Ascending aorta (tissue), 2 donors: ENCODE measurements at regions not wholly inside any gene's neighbourhood (a gene's known extent, or its start where the extent isn't known, plus 50 kb on each side); places are given as distances from the start of the nearest gene placed in this dataset.

ENCODE experiments used
- DNase-seq, 2 donors: peaks; one replicate each; pipeline ENCODE4 v3.0.0-alpha.2; 2019; ENCODE audit warnings: low spot score in 2 of 2
- H3K27ac ChIP-seq, 2 donors: fragments of 200-600 bp; sonication (generic); one replicate each; pipeline ENCODE4 v1.5.1; 2016 to 2017; ENCODE audit warnings: mild to moderate bottlenecking in 1 of 2
- H3K27me3 ChIP-seq: fragments of 200-600 bp; sonication (generic); one replicate; pipeline ENCODE4 v1.5.1; 2017
- H3K36me3 ChIP-seq, 2 donors: fragments of 200-600 bp; sonication (generic); one replicate each; pipeline ENCODE4 v1.5.1; 2016
- H3K4me1 ChIP-seq, 2 donors: fragments of 200-600 bp; sonication (generic); one replicate each; pipeline ENCODE4 v1.5.1; 2016 to 2017; ENCODE audit warnings: mild to moderate bottlenecking in 1 of 2
- H3K4me3 ChIP-seq, 2 donors: fragments of 200-600 bp; sonication (generic); one replicate each; pipeline ENCODE4 v1.5.1; 2016 to 2017; ENCODE audit warnings: mild to moderate bottlenecking in 1 of 2
- H3K9me3 ChIP-seq, 2 donors: fragments of 200-600 bp; sonication (generic); one replicate each; pipeline ENCODE4 v1.5.1; 2016
- CTCF ChIP-seq, 3 experiments: fragments of 200-600 bp in 2 of 3; fragments of 450-650 bp in 1 of 3; sonication (generic) in 2 of 3; IDR thresholded peaks; one replicate each; pipeline ENCODE4 v1.5.1; 2016 to 2019; ENCODE audit warnings: antibody characterized with exemption in 3 of 3, mild to moderate bottlenecking in 1 of 3, moderate library complexity in 1 of 3
- intact Hi-C: fragments of 100-400 bp; cut with DNase I; formaldehyde crosslinking; loops from one replicate; pipeline ENCODE4 v1.15.1; 2023

- Histone ChIP-seq H3K4me1 (no peaks in the 10 kb centered on the region), H3K4me3 (no peak overlapping the region), H3K9me3 (no peaks in the 10 kb centered on the region), H3K27me3 (no peaks in the 10 kb centered on the region), H3K36me3 (no peaks in the 10 kb centered on the region), H3K27ac (no peak overlapping the region)
- DNase-seq, result no peak
- TF ChIP-seq CTCF (IDR thresholded peaks at IDR 0.05), result no peak
- intact Hi-C loops, result no loop called here
Measured at GRCh38 chr7:138382862-138383565, 77.0 kb upstream of the TRIM24 start.

DNA sequence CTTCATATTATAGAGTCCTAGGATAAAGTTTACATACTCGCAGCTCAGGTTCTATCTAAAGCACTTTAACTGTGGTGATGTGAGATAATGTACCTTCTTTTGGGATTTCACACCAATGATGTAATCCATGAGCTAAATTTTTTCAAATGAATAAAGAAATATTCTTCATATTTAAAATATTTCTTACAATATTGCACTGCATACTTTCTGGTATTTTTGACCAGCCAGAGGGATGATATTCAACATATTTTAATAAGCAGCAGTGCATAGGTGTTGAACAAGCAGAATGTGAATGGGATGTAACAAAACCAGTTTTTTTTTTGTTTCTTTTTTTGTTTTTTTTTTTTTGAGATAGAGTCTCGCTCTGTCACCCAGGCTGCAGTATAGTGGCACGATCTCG lies 73.2 kb upstream of the TRIM24 start:
- no peak overlapping the region for H3K27ac ChIP-seq
- no peaks in the 10 kb centered on the region for H3K27me3 ChIP-seq
- no peak overlapping the region for H3K4me3 ChIP-seq
- DNase-seq, result no peak
- no peak for TF ChIP-seq CTCF (IDR thresholded peaks at IDR 0.05)
- intact Hi-C loops, result no loop called here
- H3K36me3 ChIP-seq, result no peaks in the 10 kb centered on the region
- no peaks in the 10 kb centered on the region for H3K4me1 ChIP-seq
- H3K9me3 ChIP-seq, result no peaks in the 10 kb centered on the region

DNA sequence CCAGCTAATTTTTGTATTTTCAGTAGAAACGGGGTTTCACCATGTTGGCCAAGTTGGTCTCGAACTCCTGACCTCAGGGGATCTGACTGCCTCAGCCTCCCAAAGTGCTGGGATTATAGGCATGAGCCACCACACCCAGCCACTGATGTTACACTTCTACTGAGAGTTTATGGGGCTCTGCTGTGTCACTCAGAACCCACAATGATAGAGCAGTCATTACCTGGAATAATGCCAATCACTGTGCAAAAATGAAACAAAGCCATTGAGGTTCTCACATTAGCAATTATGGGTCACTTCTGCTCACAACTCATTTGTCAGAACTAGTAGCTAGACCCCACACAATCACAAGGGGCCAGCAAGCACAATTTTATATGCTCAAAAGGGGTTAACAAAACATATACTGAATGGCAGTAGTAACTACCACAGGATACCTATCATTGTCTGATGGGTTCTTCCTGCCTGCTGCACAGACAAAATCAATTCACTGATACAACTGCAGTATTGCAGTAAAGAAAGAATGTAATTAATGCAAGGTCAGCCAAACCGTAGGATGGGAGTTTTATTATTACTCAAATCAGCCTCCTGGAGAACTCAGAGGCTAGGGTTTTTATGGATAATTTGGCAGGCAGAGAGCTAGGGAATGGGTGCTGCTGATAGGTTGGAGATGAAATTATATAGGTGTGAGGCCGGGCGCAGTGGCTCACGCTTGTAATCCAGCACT lies 72.1 kb upstream of the TRIM24 start:
- DNase-seq, result no peak
- Histone ChIP-seq H3K4me1 (no peaks in the 10 kb centered on the region), H3K9me3 (no peaks in the 10 kb centered on the region), H3K27ac (no peak overlapping the region), H3K27me3 (no peaks in the 10 kb centered on the region), H3K4me3 (no peak overlapping the region), H3K36me3 (no peaks in the 10 kb centered on the region)
- intact Hi-C loops, result no loop called here
- no peak for TF ChIP-seq CTCF (IDR thresholded peaks at IDR 0.05)

GRCh38 chr7:138388673-138389491 lies 71.2 kb upstream of the TRIM24 start:
- Histone ChIP-seq H3K27me3 (no peaks in the 10 kb centered on the region), H3K36me3 (no peaks in the 10 kb centered on the region), H3K9me3 (no peaks in the 10 kb centered on the region), H3K4me1 (no peaks in the 10 kb centered on the region), H3K27ac (no peak overlapping the region), H3K4me3 (no peak overlapping the region)
- DNase-seq, result no peak
- intact Hi-C loops, result no loop called here
- no peak for TF ChIP-seq CTCF (IDR thresholded peaks at IDR 0.05)

GRCh38 chr7:138395763-138396162 lies 64.3 kb upstream of the TRIM24 start:
- Histone ChIP-seq H3K36me3 (no peaks in the 10 kb centered on the region), H3K9me3 (no peaks in the 10 kb centered on the region), H3K4me3 (no peak overlapping the region), H3K4me1 (no peaks in the 10 kb centered on the region), H3K27ac (no peak overlapping the region), H3K27me3 (no peaks in the 10 kb centered on the region)
- no peak for DNase-seq
- no peak for TF ChIP-seq CTCF (IDR thresholded peaks at IDR 0.05)
- intact Hi-C loops, result no loop called here
